ENCODE measurements at regions not wholly inside any gene's neighbourhood (a gene's known extent, or its start where the extent isn't known, plus 50 kb on each side); places are given as distances from the start of the nearest gene placed in this dataset.

DNA sequence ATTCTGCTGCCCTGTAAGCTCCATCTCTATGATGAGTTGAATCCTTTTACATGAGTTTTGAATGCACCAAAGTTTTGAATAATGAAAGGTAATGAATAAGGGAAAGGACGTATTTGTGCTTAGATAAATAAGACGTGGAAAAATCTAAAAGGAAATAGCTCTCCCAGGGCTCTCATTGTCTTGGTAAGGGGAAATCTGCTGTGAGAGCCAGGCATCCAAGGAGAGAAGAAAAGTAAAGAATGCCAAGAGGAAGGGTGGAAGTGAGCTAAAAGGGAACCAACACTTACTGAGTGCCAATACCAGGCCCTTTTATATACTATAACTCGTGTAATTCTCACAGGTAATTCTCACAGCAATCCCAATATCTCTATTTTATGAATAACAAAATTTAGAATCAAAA, 62.6 kb upstream of the KLHL13 start:
- H3K36me3 Mint-ChIP-seq (ENCODE audit: low read depth) = no peaks in the 10 kb centered on the region
- ChIA-PET POLR2A (no interaction called here), CTCF (no interaction called here)
- no peak for ATAC-seq
- H3K27me3 Mint-ChIP-seq = no peaks in the 10 kb centered on the region
- H3K4me3 Mint-ChIP-seq = no peak overlapping the region
- TF ChIP-seq CTCF (IDR thresholded peaks at IDR 0.05) = no peak
- intact Hi-C loops (cut with micrococcal nuclease) = no loop called here
- no peak overlapping the region for H3K27ac Mint-ChIP-seq
- DNase-seq = no peak
- no peaks in the 10 kb centered on the region for H3K9me3 Mint-ChIP-seq
- H3K4me1 Mint-ChIP-seq (ENCODE audit: low read depth) = no peaks in the 10 kb centered on the region

DNA sequence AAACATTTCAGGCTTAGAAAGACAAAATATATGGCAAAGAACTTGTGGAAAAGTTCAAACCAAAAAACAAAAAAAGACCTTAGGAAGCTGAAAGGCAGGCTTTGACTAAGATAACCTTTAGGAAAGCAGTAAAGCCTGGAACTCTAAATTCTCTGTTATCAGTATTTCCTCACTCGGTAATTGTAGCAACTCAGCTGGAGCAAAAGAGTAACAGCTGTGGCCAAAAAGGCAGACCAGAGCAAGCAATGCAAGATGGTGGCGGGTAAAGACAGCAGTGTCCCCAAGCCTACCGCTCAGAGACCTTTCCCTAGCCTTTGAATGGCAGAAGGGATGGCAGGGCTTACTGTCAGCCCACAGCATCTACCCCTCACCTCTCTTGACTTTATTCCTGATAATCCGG, 63.1 kb upstream of the KLHL13 start:
- Mint-ChIP-seq H3K9me3 (no peaks in the 10 kb centered on the region), H3K4me1 (ENCODE audit: low read depth) (no peaks in the 10 kb centered on the region), H3K27ac (no peak overlapping the region), H3K4me3 (no peak overlapping the region), H3K36me3 (ENCODE audit: low read depth) (no peaks in the 10 kb centered on the region), H3K27me3 (no peaks in the 10 kb centered on the region)
- no peak for ATAC-seq
- CTCF ChIA-PET = no interaction called here
- POLR2A ChIA-PET = no interaction called here
- no peak for DNase-seq
- intact Hi-C loops (cut with micrococcal nuclease) = no loop called here
- no peak for TF ChIP-seq CTCF (IDR thresholded peaks at IDR 0.05)

DNA sequence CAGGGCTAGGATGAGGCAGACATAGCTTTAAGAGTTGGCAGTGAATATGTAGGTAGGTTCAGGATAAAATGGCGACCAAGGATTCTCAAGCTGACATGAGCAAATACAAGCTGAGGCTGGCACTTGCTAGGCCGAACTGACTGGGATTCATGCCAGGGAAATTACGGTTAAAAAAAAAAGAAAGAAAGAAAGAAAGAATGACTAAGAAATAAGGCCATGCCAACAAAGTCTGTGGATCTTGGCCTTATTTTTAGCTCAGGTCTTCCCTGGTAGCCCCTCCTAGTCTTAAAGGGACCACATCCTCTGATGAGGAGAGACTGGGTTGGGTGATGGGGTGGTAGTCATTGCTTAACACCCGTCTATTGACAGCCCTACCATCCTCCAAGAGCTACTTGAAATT, 64.4 kb upstream of the KLHL13 start:
- POLR2A ChIA-PET = no interaction called here
- intact Hi-C loops (cut with micrococcal nuclease) = no loop called here
- no peaks in the 10 kb centered on the region for H3K9me3 Mint-ChIP-seq
- H3K4me1 Mint-ChIP-seq (ENCODE audit: low read depth) = no peaks in the 10 kb centered on the region
- H3K27ac Mint-ChIP-seq = no peak overlapping the region
- H3K4me3 Mint-ChIP-seq = no peak overlapping the region
- no peak for TF ChIP-seq CTCF (IDR thresholded peaks at IDR 0.05)
- ATAC-seq (no peak), DNase-seq (no peak)
- H3K27me3 Mint-ChIP-seq = no peaks in the 10 kb centered on the region
- CTCF ChIA-PET = no interaction called here
- H3K36me3 Mint-ChIP-seq (ENCODE audit: low read depth) = no peaks in the 10 kb centered on the region

GRCh38 chrX:118182025-118182424, 65.4 kb upstream of the KLHL13 start:
- Mint-ChIP-seq H3K4me1 (ENCODE audit: low read depth) (no peaks in the 10 kb centered on the region), H3K27ac (no peak overlapping the region), H3K4me3 (no peak overlapping the region), H3K9me3 (no peaks in the 10 kb centered on the region), H3K36me3 (ENCODE audit: low read depth) (no peaks in the 10 kb centered on the region), H3K27me3 (no peaks in the 10 kb centered on the region)
- no peak for TF ChIP-seq CTCF (IDR thresholded peaks at IDR 0.05)
- intact Hi-C loops (cut with micrococcal nuclease) = no loop called here
- CTCF ChIA-PET = no interaction called here
- no peak for DNase-seq
- ATAC-seq = no peak
- POLR2A ChIA-PET = no interaction called here

GRCh38 chrX:118182681-118183080, 66.1 kb upstream of the KLHL13 start:
- Mint-ChIP-seq H3K4me1 (ENCODE audit: low read depth) (no peaks in the 10 kb centered on the region), H3K27me3 (no peaks in the 10 kb centered on the region), H3K36me3 (ENCODE audit: low read depth) (no peaks in the 10 kb centered on the region), H3K9me3 (no peaks in the 10 kb centered on the region), H3K4me3 (no peak overlapping the region), H3K27ac (no peak overlapping the region)
- no peak for ATAC-seq
- ChIA-PET POLR2A (no interaction called here), CTCF (no interaction called here)
- no peak for TF ChIP-seq CTCF (IDR thresholded peaks at IDR 0.05)
- intact Hi-C loops (cut with micrococcal nuclease) = no loop called here
- no peak for DNase-seq
